RWPE2 (cell line): ENCODE measurements at regions not wholly inside any gene's neighbourhood (a gene's known extent, or its start where the extent isn't known, plus 50 kb on each side); places are given as distances from the start of the nearest gene placed in this dataset.

Experiments
- ATAC-seq: fragments of 200-7000 bp; cut with Tn5 transposase; 3 replicates; pipeline ENCODE4 v1.9.1; 2021; ENCODE audit warnings: low read depth
- DNase-seq: peaks from one replicate; pipeline ENCODE4 v3.0.0-alpha.2; 2020; ENCODE audit warnings: low spot score
- H3K27ac ChIP-seq: fragments of 450-650 bp; 2 replicates; pipeline ENCODE4 v1.5.1; 2017; ENCODE audit warnings: mild to moderate bottlenecking; ENCODE audit not compliant: poor library complexity, severe bottlenecking
- H3K27me3 ChIP-seq: fragments of 250-450 bp; sonication (Bioruptor Pico); 2 replicates; pipeline ENCODE4 v1.5.1; 2021; ENCODE audit warnings: mild to moderate bottlenecking, moderate library complexity; ENCODE audit not compliant: insufficient read depth, poor library complexity, severe bottlenecking
- H3K36me3 ChIP-seq: fragments of 250-450 bp; sonication (Bioruptor Pico); 2 replicates; pipeline ENCODE4 v1.5.1; 2020; ENCODE audit warnings: low read depth, mild to moderate bottlenecking, moderate library complexity
- H3K4me1 ChIP-seq: fragments of 250-450 bp; sonication (Bioruptor Pico); 2 replicates; pipeline ENCODE4 v1.5.1; 2021; ENCODE audit warnings: mild to moderate bottlenecking, moderate library complexity; ENCODE audit not compliant: insufficient read depth, poor library complexity, severe bottlenecking
- H3K4me3 ChIP-seq: fragments of 250-450 bp; sonication (Bioruptor Pico); 2 replicates; pipeline ENCODE4 v1.5.1; 2021; ENCODE audit warnings: mild to moderate bottlenecking, moderate library complexity; ENCODE audit not compliant: severe bottlenecking
- H3K9me3 ChIP-seq: fragments of 250-450 bp; sonication (Bioruptor Pico); 2 replicates; pipeline ENCODE4 v1.5.1; 2021; ENCODE audit warnings: mild to moderate bottlenecking, moderate library complexity; ENCODE audit not compliant: severe bottlenecking
- TF ChIP-seq, protein P1 (sequence below): fragments of 450-650 bp; IDR thresholded peaks from one replicate; pipeline ENCODE4 v1.5.1; 2017; ENCODE audit warnings: mild to moderate bottlenecking, moderate library complexity; ENCODE audit not compliant: poor library complexity, severe bottlenecking

GRCh38 chr19:31166206-31166605 lies 183.0 kb downstream of the TSHZ3 start:
- no peaks in the 10 kb centered on the region for H3K9me3 ChIP-seq
- DNase-seq (no peak), ATAC-seq (no peak)
- TF ChIP-seq, protein P1, sequence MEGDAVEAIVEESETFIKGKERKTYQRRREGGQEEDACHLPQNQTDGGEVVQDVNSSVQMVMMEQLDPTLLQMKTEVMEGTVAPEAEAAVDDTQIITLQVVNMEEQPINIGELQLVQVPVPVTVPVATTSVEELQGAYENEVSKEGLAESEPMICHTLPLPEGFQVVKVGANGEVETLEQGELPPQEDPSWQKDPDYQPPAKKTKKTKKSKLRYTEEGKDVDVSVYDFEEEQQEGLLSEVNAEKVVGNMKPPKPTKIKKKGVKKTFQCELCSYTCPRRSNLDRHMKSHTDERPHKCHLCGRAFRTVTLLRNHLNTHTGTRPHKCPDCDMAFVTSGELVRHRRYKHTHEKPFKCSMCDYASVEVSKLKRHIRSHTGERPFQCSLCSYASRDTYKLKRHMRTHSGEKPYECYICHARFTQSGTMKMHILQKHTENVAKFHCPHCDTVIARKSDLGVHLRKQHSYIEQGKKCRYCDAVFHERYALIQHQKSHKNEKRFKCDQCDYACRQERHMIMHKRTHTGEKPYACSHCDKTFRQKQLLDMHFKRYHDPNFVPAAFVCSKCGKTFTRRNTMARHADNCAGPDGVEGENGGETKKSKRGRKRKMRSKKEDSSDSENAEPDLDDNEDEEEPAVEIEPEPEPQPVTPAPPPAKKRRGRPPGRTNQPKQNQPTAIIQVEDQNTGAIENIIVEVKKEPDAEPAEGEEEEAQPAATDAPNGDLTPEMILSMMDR, result no peak
- H3K27me3 ChIP-seq, result no peaks in the 10 kb centered on the region
- H3K36me3 ChIP-seq, result no peaks in the 10 kb centered on the region
- no peak overlapping the region for H3K4me3 ChIP-seq
- H3K4me1 ChIP-seq, result no peaks in the 10 kb centered on the region
- H3K27ac ChIP-seq, result no peak overlapping the region

- TF ChIP-seq, protein P1, result no peak
- ATAC-seq (no peak), DNase-seq (no peak)
- no peaks in the 10 kb centered on the region for H3K36me3 ChIP-seq
- H3K9me3 ChIP-seq, result no peaks in the 10 kb centered on the region
- H3K27me3 ChIP-seq, result no peaks in the 10 kb centered on the region
- no peaks in the 10 kb centered on the region for H3K4me1 ChIP-seq
- H3K27ac ChIP-seq, result no peak overlapping the region
- H3K4me3 ChIP-seq, result no peak overlapping the region
Measured at GRCh38 chr19:31164791-31165251, 184.4 kb downstream of the TSHZ3 start.

GRCh38 chr19:31160336-31160926 lies 188.8 kb downstream of the TSHZ3 start:
- DNase-seq, result no peak
- H3K4me1 ChIP-seq, result no peaks in the 10 kb centered on the region
- no peak for ATAC-seq
- no peak overlapping the region for H3K27ac ChIP-seq
- no peaks in the 10 kb centered on the region for H3K27me3 ChIP-seq
- TF ChIP-seq, protein P1, result no peak
- no peaks in the 10 kb centered on the region for H3K36me3 ChIP-seq
- H3K4me3 ChIP-seq, result no peak overlapping the region
- no peaks in the 10 kb centered on the region for H3K9me3 ChIP-seq

DNA sequence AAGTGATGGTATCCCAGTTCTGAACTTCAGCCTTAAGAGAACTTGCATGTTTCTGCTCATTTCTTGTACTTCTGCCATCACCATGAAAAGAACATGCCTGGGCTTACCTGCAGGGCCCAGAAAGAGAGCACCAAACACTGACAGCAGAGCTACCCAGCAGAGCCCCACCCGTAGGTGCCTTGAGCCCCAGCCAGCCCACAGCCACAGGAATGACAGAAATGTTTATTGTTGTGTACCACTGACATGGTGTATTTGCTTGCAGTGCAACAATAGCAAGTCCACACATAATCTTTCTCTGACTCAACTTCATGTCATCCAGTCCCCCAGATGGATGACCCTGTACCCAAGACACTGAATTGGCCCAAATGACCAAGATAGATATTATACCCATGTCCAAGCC lies 195.2 kb downstream of the TSHZ3 start:
- H3K9me3 ChIP-seq, result no peaks in the 10 kb centered on the region
- peak; percentile 96 for ATAC-seq

GRCh38 chr19:31152906-31153305 lies 196.3 kb downstream of the TSHZ3 start:
- no peak overlapping the region for H3K4me3 ChIP-seq
- H3K9me3 ChIP-seq, result no peaks in the 10 kb centered on the region
- H3K4me1 ChIP-seq, result peaks cover 17% of the 10 kb centered on the region
- no peaks in the 10 kb centered on the region for H3K36me3 ChIP-seq
- H3K27me3 ChIP-seq, result no peaks in the 10 kb centered on the region
- no peak for ATAC-seq
- TF ChIP-seq, protein P1, result no peak
- DNase-seq, result no peak
- peak overlapping the region; percentile 69 for H3K27ac ChIP-seq

More for the DNA sequence above, 195.2 kb downstream of the TSHZ3 start:
- H3K4me1 ChIP-seq, result peaks cover 17% of the 10 kb centered on the region
- H3K27me3 ChIP-seq, result no peaks in the 10 kb centered on the region
- H3K4me3 ChIP-seq, result no peak overlapping the region
- H3K36me3 ChIP-seq, result no peaks in the 10 kb centered on the region
- peak; percentile 82 for DNase-seq
- TF ChIP-seq, protein P1, result no peak
- peak overlapping the region; percentile 69 for H3K27ac ChIP-seq
